Panc1 (cell line): ENCODE measurements at regions not wholly inside any gene's neighbourhood (a gene's known extent, or its start where the extent isn't known, plus 50 kb on each side); places are given as distances from the start of the nearest gene placed in this dataset.

Experiments
- CTCF ChIP-seq: fragments of 450-650 bp; IDR thresholded peaks from 2 replicates; pipeline ENCODE4 v1.5.1; 2017; ENCODE audit warnings: mild to moderate bottlenecking
- POLR2AphosphoS5 ChIP-seq: IDR thresholded peaks from 2 replicates; pipeline ENCODE4 v1.6.1; 2012; ENCODE audit warnings: mild to moderate bottlenecking, low read depth, low read length, moderate library complexity
- REST ChIP-seq, 2 experiments: IDR thresholded peaks; 2 replicates each; pipeline ENCODE4 v1.6.1; 2011 to 2012; ENCODE audit warnings: low read depth in 2 of 2, control low read depth in 1 of 2, low read length in 1 of 2, mild to moderate bottlenecking in 1 of 2, moderate library complexity in 1 of 2; ENCODE audit not compliant: insufficient read depth in 1 of 2
- SIN3A ChIP-seq: IDR thresholded peaks from 2 replicates; pipeline ENCODE4 v1.6.1; 2012; ENCODE audit warnings: low read depth, mild to moderate bottlenecking, low read length, moderate library complexity, borderline replicate concordance; ENCODE audit not compliant: insufficient read depth
- TCF7L2 ChIP-seq: IDR thresholded peaks from 2 replicates; pipeline ENCODE4 v1.6.1; 2011; ENCODE audit warnings: mild to moderate bottlenecking, low read depth, low read length, inconsistent platforms

GRCh38 chr1:95409276-95409675 lies 175.3 kb downstream of the RWDD3 start:
- no peak for TF ChIP-seq CTCF
- no peak for TF ChIP-seq POLR2AphosphoS5
- no peak for TF ChIP-seq REST (IDR thresholded peaks at IDR 0.05; ENCODE audit: insufficient read depth in 1 of 2, low read depth in 2 of 2, low read length in 1 of 2)
- TF ChIP-seq TCF7L2, result no peak
- no peak for TF ChIP-seq SIN3A
